ENCODE measurements at regions not wholly inside any gene's neighbourhood (a gene's known extent, or its start where the extent isn't known, plus 50 kb on each side); places are given as distances from the start of the nearest gene placed in this dataset.

GRCh38 chr4:43732829-43733426 lies 715.7 kb downstream of the KCTD8 start:
- H3K4me3 ChIP-seq (replicated peaks in 1 of 3; ENCODE audit: insufficient read depth in 1 of 3, low read depth in 2 of 3, low read length in 3 of 3) = 0 out of 6 replicates have a peak overlapping the region, but pooled peaks of 1 of the 3 experiments have one; percentile 16
- H3K79me2 ChIP-seq (ENCODE audit: insufficient read depth, low read length) = no peaks in the 10 kb centered on the region
- H3K27ac ChIP-seq (ENCODE audit: extremely low read length, insufficient read depth, low read length) = no peak overlapping the region
- no peak overlapping the region for H3K9ac ChIP-seq (ENCODE audit: insufficient read depth, low read depth, low read length)
- H3K4me2 ChIP-seq (ENCODE audit: low read depth, low read length) = peak overlapping the region; percentile 53
- intact Hi-C loops (cut with micrococcal nuclease; ENCODE audit: unreplicated experiment) = no loop called here
- H4K20me1 ChIP-seq (ENCODE audit: insufficient read depth, low read length) = no peaks in the 10 kb centered on the region
- WGBS (ENCODE audit: low lambda C conversion rate) = 6% methylated on average over 9 of the region's 9 CpGs
- CTCF ChIA-PET (ENCODE audit: low intra/inter-chr PET ratio, low total read pairs) = no interaction called here
- FAIRE-seq (no peak), DNase-seq (ENCODE audit: low spot score) (peak; percentile 15), ATAC-seq (peak; percentile 93)
- in situ Hi-C loops (cut with HindIII; ENCODE audit: extremely low pct_ligation_motif_present, low pct_unique_long_range_greater_than_20kb) = no loop called here
- POLR2A ChIA-PET = no interaction called here
- TF ChIP-seq BRCA1 (CRISPR knock-in tag; IDR thresholded peaks at IDR 0.05) (no peak), HBP1 (CRISPR knock-in tag; IDR thresholded peaks at IDR 0.05; ENCODE audit: low read depth) (no peak), SOX6 (IDR thresholded peaks at IDR 0.05) (no peak), SOX6 (CRISPR knock-in tag; IDR thresholded peaks at IDR 0.05) (peak; percentile 19; the same call in 1 of the 2 replicates), CEBPB (IDR thresholded peaks at IDR 0.05; ENCODE audit: borderline replicate concordance, low read depth, low read length) (no peak), TEAD3 (CRISPR knock-in tag; optimal IDR thresholded peaks at IDR 0.05; ENCODE audit: borderline replicate concordance) (peak; percentile 25), ZNF775 (CRISPR knock-in tag; IDR thresholded peaks at IDR 0.05; ENCODE audit: borderline replicate concordance) (peak; percentile 95; the same call in 1 of the 2 replicates), FOSL1 (CRISPR knock-in tag; IDR thresholded peaks at IDR 0.05; ENCODE audit: borderline replicate concordance) (no peak), MAFF (IDR thresholded peaks at IDR 0.05; ENCODE audit: low read depth, low read length) (peak; percentile 47; the same call in 1 of the 2 replicates), PAXIP1 (CRISPR knock-in tag; conservative IDR thresholded peaks at IDR 0.05) (peak; percentile 54), RFX3 (CRISPR knock-in tag; IDR thresholded peaks at IDR 0.05) (no peak), MAFK (conservative IDR thresholded peaks at IDR 0.05 in 1 of 2, IDR thresholded peaks at IDR 0.05 in 1 of 2; ENCODE audit: low read length in 2 of 2) (0 out of 4 replicates have a peak, but pooled peaks of 1 of the 2 experiments have one; percentile 27)
- no peak overlapping the region for H2AFZ ChIP-seq (ENCODE audit: low read length)
- H3K4me1 ChIP-seq (ENCODE audit: insufficient read depth, low read length) = peaks cover 14% of the 10 kb centered on the region
- H3K36me3 ChIP-seq (replicated peaks in 1 of 2; ENCODE audit: control insufficient read depth in 1 of 2, insufficient read depth in 2 of 2, low read length in 2 of 2) = no peaks in the 10 kb centered on the region
- no peaks in the 10 kb centered on the region for H3K27me3 ChIP-seq (ENCODE audit: control insufficient read depth in 1 of 2, insufficient read depth in 2 of 2, low read length in 2 of 2)
- no TSS peak for BruUV-seq (replicated peaks)
- H3K9me3 ChIP-seq (ENCODE audit: low read length) = peaks cover 27% of the 10 kb centered on the region

Data from HepG2 (cell line).